SK-N-SH (cell line): ENCODE measurements at regions not wholly inside any gene's neighbourhood (a gene's known extent, or its start where the extent isn't known, plus 50 kb on each side); places are given as distances from the start of the nearest gene placed in this dataset.

Source experiments
- CTCF ChIA-PET: fragments of 300-600, 350-600 bp; formaldehyde crosslinking; extraction: SDS; loops from one replicate; lab custom pipeline; 2021; lab: Yijun Ruan, JAX
- POLR2A ChIA-PET: fragments of 350-600 bp; sonication (Branson Sonifier 250); formaldehyde crosslinking; extraction: SDS; loops from one replicate; lab custom pipeline; 2020; ENCODE audit warnings: antibody characterized with exemption, inconsistent platforms; lab: Yijun Ruan, JAX
- DNase-seq: peaks from one replicate; pipeline ENCODE4 v3.0.0; 2012
- H2AFZ ChIP-seq: fragments of 200-600 bp; sonication (generic); 2 replicates; pipeline ENCODE4 v1.8.1; 2016; ENCODE audit warnings: antibody characterized with exemption, mild to moderate bottlenecking, low read depth
- H3F3A ChIP-seq: fragments of 200-600 bp; sonication (generic); replicated peaks from 2 replicates; pipeline ENCODE3; 2016; ENCODE audit warnings: antibody characterized with exemption, mild to moderate bottlenecking; ENCODE audit not compliant: insufficient read depth
- H3K27ac ChIP-seq, 2 experiments: fragments of 200-500 bp in 1 of 2; fragments of 200-600 bp in 1 of 2; sonication (Bioruptor generic) in 1 of 2; sonication (generic), shearing (Covaris generic) in 1 of 2; 2 replicates each; pipeline versions ENCODE4 v1.5.1 to v1.6.1; 2014 to 2016; ENCODE audit warnings: low read depth in 2 of 2, inconsistent platforms in 1 of 2, low read length in 1 of 2, mild to moderate bottlenecking in 1 of 2, mixed read lengths in 1 of 2
- H3K27me3 ChIP-seq: fragments of 200-600 bp; sonication (generic), shearing (Covaris generic); 2 replicates; pipeline ENCODE4 v1.6.1; 2016; ENCODE audit warnings: mixed run types; ENCODE audit not compliant: insufficient read depth
- H3K36me3 ChIP-seq, 2 experiments: fragments of 200-500 bp in 1 of 2; fragments of 200-600 bp in 1 of 2; sonication (Bioruptor generic) in 1 of 2; sonication (generic) in 1 of 2; replicated peaks in 1 of 2; 2 replicates each; pipeline versions ENCODE3 to v1.5.1; 2014 to 2016; ENCODE audit warnings: low read length in 1 of 2, mild to moderate bottlenecking in 1 of 2; ENCODE audit not compliant: insufficient read depth in 2 of 2, control insufficient read depth in 1 of 2
- H3K4me1 ChIP-seq, 2 experiments: fragments of 200-500 bp in 1 of 2; fragments of 200-600 bp in 1 of 2; sonication (Bioruptor generic) in 1 of 2; sonication (generic), shearing (Covaris generic) in 1 of 2; 2 replicates each; pipeline versions ENCODE4 v1.5.1 to v1.6.1; 2014 to 2016; ENCODE audit warnings: low read depth in 1 of 2, low read length in 1 of 2, mixed run types in 1 of 2; ENCODE audit not compliant: insufficient read depth in 2 of 2, control insufficient read depth in 1 of 2
- H3K4me2 ChIP-seq: fragments of 200-600 bp; sonication (generic), shearing (Covaris generic); 2 replicates; pipeline ENCODE4 v1.6.1; 2017; ENCODE audit warnings: mixed run types
- H3K4me3 ChIP-seq, 2 experiments: fragments of 200-500 bp in 1 of 2; fragments of 200-600 bp in 1 of 2; sonication (Bioruptor generic) in 1 of 2; sonication (generic), shearing (Covaris generic) in 1 of 2; 2 replicates each; pipeline versions ENCODE4 v1.5.1 to v1.8.1; 2014 to 2016; ENCODE audit warnings: low read depth in 2 of 2, inconsistent platforms in 1 of 2, low read length in 1 of 2, mild to moderate bottlenecking in 1 of 2, mixed read lengths in 1 of 2, moderate library complexity in 1 of 2
- H3K79me2 ChIP-seq: fragments of 200-600 bp; sonication (generic); 2 replicates; pipeline ENCODE4 v1.8.1; 2017; ENCODE audit warnings: mild to moderate bottlenecking; ENCODE audit not compliant: insufficient read depth
- H3K9ac ChIP-seq: fragments of 200-600 bp; sonication (generic); 2 replicates; pipeline ENCODE4 v1.6.1; 2017; ENCODE audit warnings: mixed run types
- H3K9me2 ChIP-seq: fragments of 200-600 bp; sonication (generic); 2 replicates; pipeline ENCODE4 v1.6.1; 2017; ENCODE audit warnings: mixed run types
- H3K9me3 ChIP-seq: fragments of 200-600 bp; sonication (generic); 2 replicates; pipeline ENCODE4 v1.6.1; 2017; ENCODE audit warnings: mixed run types, mild to moderate bottlenecking, moderate library complexity
- H4K20me1 ChIP-seq: fragments of 200-600 bp; sonication (generic); 2 replicates; pipeline ENCODE4 v1.6.1; 2017; ENCODE audit warnings: mild to moderate bottlenecking, mixed run types; ENCODE audit not compliant: insufficient read depth
- EZH2phosphoT487 ChIP-seq: fragments of 200-600 bp; sonication (generic); IDR thresholded peaks from 2 replicates; pipeline ENCODE4 v1.6.1; 2017; ENCODE audit warnings: low read depth, mixed run types, mild to moderate bottlenecking, antibody characterized with exemption, moderate library complexity, borderline replicate concordance
- FOXJ3 ChIP-seq: sonication (generic); formaldehyde crosslinking; IDR thresholded peaks from 2 replicates; pipeline ENCODE4 v1.5.1; 2020; ENCODE audit warnings: mild to moderate bottlenecking, missing genetic modification reagents
- JUND ChIP-seq: IDR thresholded peaks from 2 replicates; pipeline ENCODE4 v1.4.0; 2012
- MEF2A ChIP-seq: IDR thresholded peaks from 2 replicates; pipeline ENCODE4 v1.4.0; 2012; ENCODE audit warnings: low read depth, borderline replicate concordance
- MXI1 ChIP-seq: IDR thresholded peaks from 2 replicates; pipeline ENCODE4 v1.6.1; 2012; ENCODE audit warnings: mild to moderate bottlenecking, low read depth, low read length, improper control_type of control experiment
- SMC3 ChIP-seq: IDR thresholded peaks from 2 replicates; pipeline ENCODE4 v1.6.1; 2012; ENCODE audit warnings: low read depth, low read length, improper control_type of control experiment
- WGBS: methylation state at CpG from one replicate; pipeline ENCODE4 v1.1.6; 2017; ENCODE audit warnings: low lambda C conversion rate; 5-methylcytosine and 5-hydroxymethylcytosine counted together
- TF ChIP-seq, protein P1 (sequence below): IDR thresholded peaks from 2 replicates; pipeline ENCODE4 v1.6.1; 2012; ENCODE audit warnings: mild to moderate bottlenecking, low read depth, low read length, moderate library complexity
- TF ChIP-seq, protein P2 (sequence below): IDR thresholded peaks from 2 replicates; pipeline ENCODE4 v1.4.0; 2012; ENCODE audit warnings: low read depth, borderline replicate concordance
- TF ChIP-seq, protein P3 (sequence below): IDR thresholded peaks from 2 replicates; pipeline ENCODE4; 2012
- TF ChIP-seq, protein P4 (sequence below): IDR thresholded peaks from 2 replicates; pipeline ENCODE4 v1.4.0; 2012; ENCODE audit warnings: low read depth, borderline replicate concordance

DNA sequence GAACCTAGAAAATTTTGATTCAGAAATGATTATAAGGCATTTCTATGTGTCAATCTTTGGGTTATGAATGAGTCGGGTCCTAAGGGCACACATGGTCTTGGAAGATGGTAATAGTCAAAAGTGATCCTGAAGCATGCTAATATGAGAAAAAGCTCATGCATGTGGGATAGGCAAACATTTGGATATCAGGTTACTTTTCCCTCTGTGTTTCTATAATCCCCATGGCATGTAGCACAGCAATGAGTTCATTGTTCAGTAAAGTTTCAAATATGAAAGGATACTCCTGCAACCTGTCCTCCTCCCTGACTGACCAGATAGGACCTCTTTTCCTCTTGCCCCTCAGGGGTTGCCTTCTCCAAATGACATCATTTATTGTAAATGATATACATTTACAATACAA, 249.9 kb upstream of the MON1B start (continued):
- TF ChIP-seq, protein P1, sequence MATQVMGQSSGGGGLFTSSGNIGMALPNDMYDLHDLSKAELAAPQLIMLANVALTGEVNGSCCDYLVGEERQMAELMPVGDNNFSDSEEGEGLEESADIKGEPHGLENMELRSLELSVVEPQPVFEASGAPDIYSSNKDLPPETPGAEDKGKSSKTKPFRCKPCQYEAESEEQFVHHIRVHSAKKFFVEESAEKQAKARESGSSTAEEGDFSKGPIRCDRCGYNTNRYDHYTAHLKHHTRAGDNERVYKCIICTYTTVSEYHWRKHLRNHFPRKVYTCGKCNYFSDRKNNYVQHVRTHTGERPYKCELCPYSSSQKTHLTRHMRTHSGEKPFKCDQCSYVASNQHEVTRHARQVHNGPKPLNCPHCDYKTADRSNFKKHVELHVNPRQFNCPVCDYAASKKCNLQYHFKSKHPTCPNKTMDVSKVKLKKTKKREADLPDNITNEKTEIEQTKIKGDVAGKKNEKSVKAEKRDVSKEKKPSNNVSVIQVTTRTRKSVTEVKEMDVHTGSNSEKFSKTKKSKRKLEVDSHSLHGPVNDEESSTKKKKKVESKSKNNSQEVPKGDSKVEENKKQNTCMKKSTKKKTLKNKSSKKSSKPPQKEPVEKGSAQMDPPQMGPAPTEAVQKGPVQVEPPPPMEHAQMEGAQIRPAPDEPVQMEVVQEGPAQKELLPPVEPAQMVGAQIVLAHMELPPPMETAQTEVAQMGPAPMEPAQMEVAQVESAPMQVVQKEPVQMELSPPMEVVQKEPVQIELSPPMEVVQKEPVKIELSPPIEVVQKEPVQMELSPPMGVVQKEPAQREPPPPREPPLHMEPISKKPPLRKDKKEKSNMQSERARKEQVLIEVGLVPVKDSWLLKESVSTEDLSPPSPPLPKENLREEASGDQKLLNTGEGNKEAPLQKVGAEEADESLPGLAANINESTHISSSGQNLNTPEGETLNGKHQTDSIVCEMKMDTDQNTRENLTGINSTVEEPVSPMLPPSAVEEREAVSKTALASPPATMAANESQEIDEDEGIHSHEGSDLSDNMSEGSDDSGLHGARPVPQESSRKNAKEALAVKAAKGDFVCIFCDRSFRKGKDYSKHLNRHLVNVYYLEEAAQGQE = no peak

DNA sequence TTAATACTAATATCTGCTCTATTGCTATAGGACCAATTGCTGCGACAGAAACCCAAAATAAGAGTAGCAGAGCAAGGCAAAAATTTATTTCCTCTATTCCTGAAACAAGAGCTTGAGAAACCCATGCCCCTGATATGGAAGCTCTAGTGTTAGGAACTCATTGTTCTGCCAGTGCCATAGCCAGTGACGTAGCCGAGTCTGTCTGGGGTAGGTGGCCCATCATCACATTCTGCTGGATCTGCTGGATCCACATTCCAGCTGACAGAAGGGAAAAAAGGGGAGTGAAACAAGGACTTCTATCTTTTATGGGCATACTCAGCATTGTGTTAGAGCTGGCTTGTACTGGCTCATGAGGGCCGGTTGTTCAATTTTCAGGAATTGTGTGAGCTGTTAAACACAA, 248.9 kb upstream of the MON1B start:
- peaks cover 1 to 7% of the 10 kb centered on the region in 2 experiments; a peak in 3 of 4 replicates for H3K4me1 ChIP-seq

DNA sequence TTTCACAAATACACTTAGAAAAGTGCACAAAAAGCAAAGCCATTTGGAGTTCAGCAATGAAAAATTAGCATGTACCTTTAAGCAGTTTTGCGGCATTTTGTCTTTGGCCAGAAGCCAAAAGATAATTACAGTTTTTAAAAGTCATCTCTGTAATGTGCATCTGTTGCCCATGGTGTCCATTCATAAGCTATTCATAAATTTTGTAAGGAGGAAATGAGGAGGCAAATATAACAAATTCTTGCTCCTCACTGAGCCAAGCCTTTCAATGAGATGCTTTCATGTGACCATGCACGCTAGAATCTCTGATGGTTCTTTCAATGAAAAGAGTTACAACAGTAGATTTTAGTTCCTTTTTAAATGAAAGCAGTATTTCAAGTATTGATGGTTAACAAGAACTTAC, 247.1 kb upstream of the MON1B start:
- no peak for TF ChIP-seq MXI1
- TF ChIP-seq, protein P2, sequence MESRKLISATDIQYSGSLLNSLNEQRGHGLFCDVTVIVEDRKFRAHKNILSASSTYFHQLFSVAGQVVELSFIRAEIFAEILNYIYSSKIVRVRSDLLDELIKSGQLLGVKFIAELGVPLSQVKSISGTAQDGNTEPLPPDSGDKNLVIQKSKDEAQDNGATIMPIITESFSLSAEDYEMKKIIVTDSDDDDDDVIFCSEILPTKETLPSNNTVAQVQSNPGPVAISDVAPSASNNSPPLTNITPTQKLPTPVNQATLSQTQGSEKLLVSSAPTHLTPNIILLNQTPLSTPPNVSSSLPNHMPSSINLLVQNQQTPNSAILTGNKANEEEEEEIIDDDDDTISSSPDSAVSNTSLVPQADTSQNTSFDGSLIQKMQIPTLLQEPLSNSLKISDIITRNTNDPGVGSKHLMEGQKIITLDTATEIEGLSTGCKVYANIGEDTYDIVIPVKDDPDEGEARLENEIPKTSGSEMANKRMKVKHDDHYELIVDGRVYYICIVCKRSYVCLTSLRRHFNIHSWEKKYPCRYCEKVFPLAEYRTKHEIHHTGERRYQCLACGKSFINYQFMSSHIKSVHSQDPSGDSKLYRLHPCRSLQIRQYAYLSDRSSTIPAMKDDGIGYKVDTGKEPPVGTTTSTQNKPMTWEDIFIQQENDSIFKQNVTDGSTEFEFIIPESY = no peak
- no peak for TF ChIP-seq MEF2A
- TF ChIP-seq JUND = no peak
- Histone ChIP-seq H3K4me3 (no peak overlapping the region), H3K27ac (no peak overlapping the region), H3K4me2 (no peak overlapping the region), H3K9me2 (no peaks in the 10 kb centered on the region), H3K4me1 (peaks cover 7 to 20% of the 10 kb centered on the region in 2 experiments; a peak in 3 of 4 replicates), H3F3A (peaks cover 8% of the 10 kb centered on the region), H3K36me3 (no peaks in the 10 kb centered on the region), H3K9me3 (peaks cover 6% of the 10 kb centered on the region; the same call in 1 of the 2 replicates), H3K79me2 (no peaks in the 10 kb centered on the region), H3K9ac (no peak overlapping the region), H2AFZ (no peak overlapping the region), H4K20me1 (no peaks in the 10 kb centered on the region), H3K27me3 (no peaks in the 10 kb centered on the region)
- 60% methylated on average over 2 of the region's 2 CpGs for WGBS
- ChIA-PET POLR2A (no interaction called here), CTCF (no interaction called here)
- no peak for DNase-seq

More for the DNA sequence above, 248.9 kb upstream of the MON1B start:
- Histone ChIP-seq H2AFZ (no peak overlapping the region), H3K9me3 (peaks cover 6% of the 10 kb centered on the region; the same call in 1 of the 2 replicates), H3K4me3 (no peak overlapping the region), H3K27ac (no peak overlapping the region), H4K20me1 (no peaks in the 10 kb centered on the region), H3K36me3 (no peaks in the 10 kb centered on the region), H3K9ac (no peak overlapping the region), H3K27me3 (no peaks in the 10 kb centered on the region), H3K79me2 (no peaks in the 10 kb centered on the region), H3K4me2 (no peak overlapping the region), H3F3A (peaks cover 7% of the 10 kb centered on the region), H3K9me2 (no peaks in the 10 kb centered on the region)
- no peak for DNase-seq
- TF ChIP-seq, protein P3, sequence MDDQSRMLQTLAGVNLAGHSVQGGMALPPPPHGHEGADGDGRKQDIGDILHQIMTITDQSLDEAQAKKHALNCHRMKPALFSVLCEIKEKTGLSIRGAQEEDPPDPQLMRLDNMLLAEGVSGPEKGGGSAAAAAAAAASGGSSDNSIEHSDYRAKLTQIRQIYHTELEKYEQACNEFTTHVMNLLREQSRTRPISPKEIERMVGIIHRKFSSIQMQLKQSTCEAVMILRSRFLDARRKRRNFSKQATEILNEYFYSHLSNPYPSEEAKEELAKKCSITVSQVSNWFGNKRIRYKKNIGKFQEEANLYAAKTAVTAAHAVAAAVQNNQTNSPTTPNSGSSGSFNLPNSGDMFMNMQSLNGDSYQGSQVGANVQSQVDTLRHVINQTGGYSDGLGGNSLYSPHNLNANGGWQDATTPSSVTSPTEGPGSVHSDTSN = no peak
- TF ChIP-seq, protein P4, sequence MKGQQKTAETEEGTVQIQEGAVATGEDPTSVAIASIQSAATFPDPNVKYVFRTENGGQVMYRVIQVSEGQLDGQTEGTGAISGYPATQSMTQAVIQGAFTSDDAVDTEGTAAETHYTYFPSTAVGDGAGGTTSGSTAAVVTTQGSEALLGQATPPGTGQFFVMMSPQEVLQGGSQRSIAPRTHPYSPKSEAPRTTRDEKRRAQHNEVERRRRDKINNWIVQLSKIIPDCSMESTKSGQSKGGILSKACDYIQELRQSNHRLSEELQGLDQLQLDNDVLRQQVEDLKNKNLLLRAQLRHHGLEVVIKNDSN = no peak
- TF ChIP-seq FOXJ3 (CRISPR knock-in tag) = no peak
- TF ChIP-seq EZH2phosphoT487 = no peak
- TF ChIP-seq SMC3 = no peak
- WGBS = 91% methylated on average over 4 of the region's 4 CpGs
- ChIA-PET CTCF (interaction anchor here (0.8 kb wide), 1 partner anchor 15 kb away, joined by 3 read pairs; no protein-coding TSS in a partner anchor), POLR2A (no interaction called here)
